ENCODE measurements at regions not wholly inside any gene's neighbourhood (a gene's known extent, or its start where the extent isn't known, plus 50 kb on each side); places are given as distances from the start of the nearest gene placed in this dataset.

GRCh38 chr6:90654166-90654565 is 67.3 kb upstream of the MAP3K7 start:
- ATAC-seq = no peak
- Histone ChIP-seq H3K4me3 (no peak overlapping the region), H3K36me3 (no peaks in the 10 kb centered on the region), H3K4me1 (no peaks in the 10 kb centered on the region), H3K27ac (no peak overlapping the region), H3K27me3 (peaks cover 0 to 4% (median 0%) of the 10 kb centered on the region in 9 donors), H3K9me3 (no peaks in the 10 kb centered on the region)
- TF ChIP-seq CTCF (IDR thresholded peaks at IDR 0.05) (no peak), POLR2A (IDR thresholded peaks at IDR 0.05) (no peak)
- intact Hi-C loops (cut with DNase I) = no loop called here
- DNase-seq = no peak
- 39 to 50% (median 47%) methylated on average over 8 of the region's 8 CpGs for WGBS, 4 donors

- H3K36me3 ChIP-seq = no peaks in the 10 kb centered on the region
Observed at GRCh38 chr6:90653750-90654149, 66.9 kb upstream of the MAP3K7 start.

GRCh38 chr6:90650041-90650940 is 63.4 kb upstream of the MAP3K7 start:
- no peak overlapping the region for H3K27ac ChIP-seq
- DNase-seq = no peak
- WGBS, 4 donors = 69 to 76% (median 74%) methylated on average over 8 of the region's 8 CpGs
- TF ChIP-seq CTCF (IDR thresholded peaks at IDR 0.05) = no peak
- TF ChIP-seq POLR2A (IDR thresholded peaks at IDR 0.05) = no peak
- ATAC-seq = no peak
- intact Hi-C loops (cut with DNase I) = no loop called here
- no peaks in the 10 kb centered on the region for H3K4me1 ChIP-seq
- no peaks in the 10 kb centered on the region for H3K9me3 ChIP-seq
- peaks cover 0 to 4% (median 0%) of the 10 kb centered on the region in 9 donors for H3K27me3 ChIP-seq
- H3K4me3 ChIP-seq = no peak overlapping the region
- H3K36me3 ChIP-seq = no peaks in the 10 kb centered on the region

More at GRCh38 chr6:90653750-90654149, 66.9 kb upstream of the MAP3K7 start:
- intact Hi-C loops (cut with DNase I) = no loop called here
- ATAC-seq (no peak), DNase-seq (no peak)
- Histone ChIP-seq H3K4me1 (no peaks in the 10 kb centered on the region), H3K9me3 (no peaks in the 10 kb centered on the region), H3K27ac (no peak overlapping the region), H3K27me3 (peaks cover 0 to 4% (median 0%) of the 10 kb centered on the region in 9 donors), H3K4me3 (no peak overlapping the region)
- TF ChIP-seq CTCF (IDR thresholded peaks at IDR 0.05) (no peak), POLR2A (IDR thresholded peaks at IDR 0.05) (no peak)
- WGBS, 4 donors = 67 to 77% (median 72%) methylated on average over 5 of the region's 5 CpGs

- intact Hi-C loops (cut with DNase I) = no loop called here
- WGBS, 4 donors = 86 to 93% (median 89%) methylated on average over 1 of the region's 1 CpG
- Histone ChIP-seq H3K4me1 (no peaks in the 10 kb centered on the region), H3K9me3 (no peaks in the 10 kb centered on the region), H3K36me3 (no peaks in the 10 kb centered on the region), H3K27ac (no peak overlapping the region), H3K27me3 (no peaks in the 10 kb centered on the region), H3K4me3 (no peak overlapping the region)
- ATAC-seq (no peak), DNase-seq (no peak)
- no peak for TF ChIP-seq CTCF (IDR thresholded peaks at IDR 0.05)
- TF ChIP-seq POLR2A (IDR thresholded peaks at IDR 0.05) = no peak
Observed at GRCh38 chr6:90648873-90649272, 62.0 kb upstream of the MAP3K7 start.
